DND-41 (cell line): ENCODE measurements at regions not wholly inside any gene's neighbourhood (a gene's known extent, or its start where the extent isn't known, plus 50 kb on each side); places are given as distances from the start of the nearest gene placed in this dataset.

Experiments
- ATAC-seq: fragments of 200-7000 bp; cut with Tn5 transposase; 3 replicates; pipeline ENCODE4 v1.9.1; 2021; ENCODE audit warnings: low read depth; ENCODE audit not compliant: insufficient read depth
- DNase-seq: peaks from one replicate; pipeline ENCODE4 v3.0.0-alpha.2; 2020
- H2AFZ ChIP-seq: 2 replicates; pipeline ENCODE4 v1.6.0; 2012; ENCODE audit warnings: low read depth, low read length
- H3K27ac ChIP-seq: 2 replicates; pipeline ENCODE4 v1.5.1; 2012; ENCODE audit warnings: low read length, inconsistent platforms
- H3K27me3 ChIP-seq: fragments of 200-600 bp; sonication (generic); 2 replicates; pipeline ENCODE4 v1.6.0; 2012; ENCODE audit warnings: low read length, mild to moderate bottlenecking, inconsistent platforms; ENCODE audit not compliant: insufficient read depth, poor library complexity
- H3K36me3 ChIP-seq: 2 replicates; pipeline ENCODE4 v1.5.1; 2012; ENCODE audit warnings: low read length, inconsistent platforms; ENCODE audit not compliant: insufficient read depth
- H3K4me1 ChIP-seq: 2 replicates; pipeline ENCODE4 v1.5.1; 2012; ENCODE audit warnings: mild to moderate bottlenecking, low read length; ENCODE audit not compliant: insufficient read depth
- H3K4me2 ChIP-seq: 2 replicates; pipeline ENCODE4 v1.6.0; 2012; ENCODE audit warnings: mild to moderate bottlenecking, moderate library complexity, low read length, inconsistent platforms; ENCODE audit not compliant: insufficient read depth
- H3K4me3 ChIP-seq, 2 experiments: fragments of 200-600 bp in 1 of 2; shearing (Covaris generic) in 1 of 2; 2 replicates each; pipeline ENCODE4 v1.5.1; 2012 to 2016; ENCODE audit warnings: inconsistent platforms in 2 of 2, low read length in 2 of 2, mild to moderate bottlenecking in 2 of 2, low read depth in 1 of 2, moderate library complexity in 1 of 2
- H3K79me2 ChIP-seq: 2 replicates; pipeline ENCODE4 v1.6.0; 2012; ENCODE audit warnings: low read length, inconsistent platforms; ENCODE audit not compliant: insufficient read depth
- H3K9ac ChIP-seq: 2 replicates; pipeline ENCODE4 v1.6.0; 2012; ENCODE audit warnings: low read depth, mild to moderate bottlenecking, inconsistent platforms, low read length, moderate library complexity
- H3K9me3 ChIP-seq: 2 replicates; pipeline ENCODE4 v1.5.1; 2012; ENCODE audit warnings: low read length, moderate library complexity, mild to moderate bottlenecking, inconsistent platforms; ENCODE audit not compliant: insufficient read depth, severe bottlenecking
- H4K20me1 ChIP-seq: 2 replicates; pipeline ENCODE4 v1.6.0; 2012; ENCODE audit warnings: low read length; ENCODE audit not compliant: insufficient read depth
- EZH2 ChIP-seq: IDR thresholded peaks from 3 replicates; pipeline ENCODE4 v1.6.1; 2012; ENCODE audit warnings: borderline replicate concordance, low read depth, mild to moderate bottlenecking, moderate library complexity, low read length, inconsistent platforms; ENCODE audit not compliant: severe bottlenecking
- TF ChIP-seq, protein P1 (sequence below): IDR thresholded peaks from 2 replicates; pipeline ENCODE4 v1.5.1; 2012; ENCODE audit warnings: borderline replicate concordance, low read length, moderate library complexity, mild to moderate bottlenecking; ENCODE audit not compliant: poor library complexity, severe bottlenecking; ENCODE audit errors: extremely low read depth

DNA sequence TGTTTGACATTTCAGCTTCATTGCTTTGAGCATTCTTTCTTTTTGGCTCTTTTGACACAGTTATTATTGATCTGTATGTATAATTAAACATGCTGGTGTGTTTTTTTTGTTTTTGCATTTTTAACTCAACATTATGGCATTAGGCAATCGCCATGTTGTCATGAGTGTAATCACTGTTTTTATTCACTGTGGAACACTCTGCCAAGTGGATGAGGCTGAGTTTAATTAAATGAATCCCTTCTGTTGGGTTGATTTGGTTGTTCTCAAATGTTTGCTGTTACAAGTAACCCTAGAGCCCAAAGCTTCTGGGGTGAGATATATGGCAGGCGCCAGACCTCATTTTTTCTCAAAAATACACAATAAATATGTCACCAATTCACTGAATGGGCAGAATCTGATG lies 428.1 kb downstream of the MATN1 start:
- no peaks in the 10 kb centered on the region for H3K36me3 ChIP-seq
- ATAC-seq (no peak), DNase-seq (no peak)
- H2AFZ ChIP-seq = no peak overlapping the region
- H3K27me3 ChIP-seq = no peaks in the 10 kb centered on the region
- H3K9ac ChIP-seq = no peak overlapping the region
- peaks cover 9% of the 10 kb centered on the region for H3K9me3 ChIP-seq
- no peak overlapping the region for H3K4me2 ChIP-seq
- no peak overlapping the region for H3K27ac ChIP-seq
- no peaks in the 10 kb centered on the region for H3K79me2 ChIP-seq
- no peak overlapping the region for H3K4me3 ChIP-seq
- H4K20me1 ChIP-seq = no peaks in the 10 kb centered on the region
- no peaks in the 10 kb centered on the region for H3K4me1 ChIP-seq
- TF ChIP-seq, protein P1, sequence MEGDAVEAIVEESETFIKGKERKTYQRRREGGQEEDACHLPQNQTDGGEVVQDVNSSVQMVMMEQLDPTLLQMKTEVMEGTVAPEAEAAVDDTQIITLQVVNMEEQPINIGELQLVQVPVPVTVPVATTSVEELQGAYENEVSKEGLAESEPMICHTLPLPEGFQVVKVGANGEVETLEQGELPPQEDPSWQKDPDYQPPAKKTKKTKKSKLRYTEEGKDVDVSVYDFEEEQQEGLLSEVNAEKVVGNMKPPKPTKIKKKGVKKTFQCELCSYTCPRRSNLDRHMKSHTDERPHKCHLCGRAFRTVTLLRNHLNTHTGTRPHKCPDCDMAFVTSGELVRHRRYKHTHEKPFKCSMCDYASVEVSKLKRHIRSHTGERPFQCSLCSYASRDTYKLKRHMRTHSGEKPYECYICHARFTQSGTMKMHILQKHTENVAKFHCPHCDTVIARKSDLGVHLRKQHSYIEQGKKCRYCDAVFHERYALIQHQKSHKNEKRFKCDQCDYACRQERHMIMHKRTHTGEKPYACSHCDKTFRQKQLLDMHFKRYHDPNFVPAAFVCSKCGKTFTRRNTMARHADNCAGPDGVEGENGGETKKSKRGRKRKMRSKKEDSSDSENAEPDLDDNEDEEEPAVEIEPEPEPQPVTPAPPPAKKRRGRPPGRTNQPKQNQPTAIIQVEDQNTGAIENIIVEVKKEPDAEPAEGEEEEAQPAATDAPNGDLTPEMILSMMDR = no peak
- TF ChIP-seq EZH2 = no peak

DNA sequence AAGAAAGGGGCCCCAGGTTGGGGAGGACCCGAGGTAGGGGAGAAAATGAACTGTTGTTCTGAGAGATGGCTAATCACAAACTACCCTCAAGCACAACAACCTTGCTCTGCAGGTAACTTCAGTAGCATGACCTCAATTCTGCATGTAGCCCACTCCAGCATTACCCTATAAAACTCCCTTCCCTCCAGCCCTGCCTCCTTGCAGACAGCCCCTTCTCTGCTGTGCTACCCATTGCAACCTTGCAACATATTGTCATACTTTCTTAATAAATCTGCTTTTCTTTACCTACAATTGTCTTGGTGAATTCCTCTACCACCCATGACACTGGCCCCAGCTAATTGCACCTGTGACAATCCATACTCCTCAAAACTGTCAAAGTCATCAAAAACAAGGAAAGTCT lies 428.9 kb downstream of the MATN1 start:
- H3K27me3 ChIP-seq = no peaks in the 10 kb centered on the region
- no peak overlapping the region for H3K4me2 ChIP-seq
- H3K9me3 ChIP-seq = peaks cover 9% of the 10 kb centered on the region
- H3K79me2 ChIP-seq = no peaks in the 10 kb centered on the region
- no peak for ATAC-seq
- DNase-seq = no peak
- H3K4me3 ChIP-seq = no peak overlapping the region
- no peak overlapping the region for H3K27ac ChIP-seq
- no peak overlapping the region for H2AFZ ChIP-seq
- no peak for TF ChIP-seq EZH2
- TF ChIP-seq, protein P1 = no peak
- no peaks in the 10 kb centered on the region for H4K20me1 ChIP-seq
- no peaks in the 10 kb centered on the region for H3K36me3 ChIP-seq
- H3K9ac ChIP-seq = no peak overlapping the region
- no peaks in the 10 kb centered on the region for H3K4me1 ChIP-seq

DNA sequence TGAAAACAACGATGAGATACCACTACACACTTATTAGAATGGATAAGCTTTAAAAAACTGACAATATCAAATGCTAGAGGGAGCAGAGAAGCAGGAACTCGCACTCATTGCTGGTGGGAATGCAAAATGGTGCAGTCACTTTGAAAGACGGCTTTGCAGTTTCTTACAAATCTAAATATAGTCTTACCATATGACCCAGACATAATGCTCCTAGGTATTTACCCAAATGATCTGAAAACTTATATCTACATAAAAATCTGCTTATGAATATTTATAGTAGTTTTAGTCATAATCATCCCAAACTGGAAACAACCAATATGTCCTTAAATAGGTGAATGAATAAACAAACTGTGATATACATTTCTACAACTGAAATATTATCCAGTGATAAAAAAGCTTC lies 430.9 kb downstream of the MATN1 start:
- H3K27ac ChIP-seq = no peak overlapping the region
- no peaks in the 10 kb centered on the region for H3K36me3 ChIP-seq
- no peak overlapping the region for H3K4me2 ChIP-seq
- no peak overlapping the region for H2AFZ ChIP-seq
- H3K4me1 ChIP-seq = no peaks in the 10 kb centered on the region
- no peak for TF ChIP-seq EZH2
- TF ChIP-seq, protein P1 = no peak
- ATAC-seq = no peak
- no peaks in the 10 kb centered on the region for H3K27me3 ChIP-seq
- peaks cover 5% of the 10 kb centered on the region for H3K9me3 ChIP-seq
- no peak overlapping the region for H3K4me3 ChIP-seq
- H3K9ac ChIP-seq = no peak overlapping the region
- no peaks in the 10 kb centered on the region for H4K20me1 ChIP-seq
- no peak for DNase-seq
- H3K79me2 ChIP-seq = no peaks in the 10 kb centered on the region

DNA sequence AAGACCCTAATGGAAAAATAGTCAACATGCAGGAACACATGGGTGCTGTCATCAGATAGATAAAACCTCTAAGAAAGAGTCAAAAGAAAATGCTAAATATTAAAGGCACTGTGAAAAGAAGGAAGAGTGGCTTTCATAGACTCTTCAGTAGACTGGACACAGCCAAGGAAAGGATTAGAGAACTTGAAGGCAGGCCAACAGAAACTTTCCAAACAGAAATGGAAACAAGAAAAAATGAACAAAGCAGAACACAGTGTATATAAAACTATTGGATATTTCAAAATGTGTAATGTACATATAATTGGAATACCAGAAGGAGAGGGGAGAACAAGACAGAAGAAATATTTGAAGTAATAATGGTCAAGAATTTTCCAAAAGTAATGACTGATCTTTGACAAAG lies 431.9 kb downstream of the MATN1 start:
- no peaks in the 10 kb centered on the region for H3K79me2 ChIP-seq
- no peak overlapping the region for H3K4me2 ChIP-seq
- TF ChIP-seq EZH2 = no peak
- TF ChIP-seq, protein P1 = no peak
- H3K4me1 ChIP-seq = no peaks in the 10 kb centered on the region
- H4K20me1 ChIP-seq = no peaks in the 10 kb centered on the region
- no peak overlapping the region for H3K27ac ChIP-seq
- no peak overlapping the region for H3K9ac ChIP-seq
- H3K36me3 ChIP-seq = no peaks in the 10 kb centered on the region
- no peak overlapping the region for H3K4me3 ChIP-seq
- DNase-seq (no peak), ATAC-seq (no peak)
- no peaks in the 10 kb centered on the region for H3K27me3 ChIP-seq
- no peak overlapping the region for H2AFZ ChIP-seq
- peaks cover 3% of the 10 kb centered on the region for H3K9me3 ChIP-seq
